PC-9 (cell line): ENCODE measurements at regions not wholly inside any gene's neighbourhood (a gene's known extent, or its start where the extent isn't known, plus 50 kb on each side); places are given as distances from the start of the nearest gene placed in this dataset.
"Not testable (repeated sequence)": the region's sequence is repeated elsewhere in the genome, so short reads cannot be mapped to it uniquely, and the experiment has no call there.

Experiments
- BruUV-seq: library from RNA; stranded (reverse); fragments of 400-500 nt; replicated peaks from 2 replicates; lab custom pipeline; 2021; lab: Mats Ljungman, UMichigan
- CTCF ChIA-PET: fragments of 300-600 bp; sonication (Branson Sonifier 250); formaldehyde crosslinking; loops from one replicate; lab custom pipeline; 2022; ENCODE audit warnings: antibody characterized with exemption; lab: Charles Lee
- POLR2A ChIA-PET: fragments of 300-600 bp; sonication (Branson Sonifier 250); formaldehyde crosslinking; loops from one replicate; lab custom pipeline; 2022; ENCODE audit warnings: antibody characterized with exemption; ENCODE audit not compliant: unreplicated experiment; lab: Charles Lee
- DNase-seq, 2 experiments: peaks; one replicate each; pipeline versions ENCODE4 v3.0.0 to v3.0.0-alpha.2; 2015 to 2022; ENCODE audit warnings: mixed read lengths in 1 of 2
- H2AFZ ChIP-seq: fragments of 200-600 bp; sonication (generic); 2 replicates; pipeline ENCODE4 v1.8.1; 2017; ENCODE audit warnings: antibody characterized with exemption
- H3F3A ChIP-seq: fragments of 200-600 bp; sonication (generic); 2 replicates; pipeline ENCODE4 v1.8.1; 2017; ENCODE audit warnings: antibody characterized with exemption, mild to moderate bottlenecking, low read depth; ENCODE audit not compliant: insufficient read depth
- H3K27ac ChIP-seq: fragments of 200-600 bp; sonication (generic); 2 replicates; pipeline ENCODE4 v1.6.1; 2016; ENCODE audit warnings: mixed run types
- H3K27me3 ChIP-seq: fragments of 200-600 bp; sonication (generic); 2 replicates; pipeline ENCODE4 v1.6.1; 2016; ENCODE audit warnings: low read depth, mixed run types; ENCODE audit not compliant: insufficient read depth
- H3K36me3 ChIP-seq: fragments of 200-600 bp; sonication (generic); 2 replicates; pipeline ENCODE4 v1.6.1; 2016; ENCODE audit warnings: low read depth, mixed run types
- H3K4me1 ChIP-seq: fragments of 200-600 bp; sonication (generic); replicated peaks from 2 replicates; pipeline ENCODE4 v1.6.1; 2016; ENCODE audit warnings: mixed run types; ENCODE audit not compliant: insufficient read depth
- H3K4me2 ChIP-seq: fragments of 200-600 bp; sonication (generic); 2 replicates; pipeline ENCODE4 v1.6.1; 2017; ENCODE audit warnings: mixed run types
- H3K4me3 ChIP-seq: fragments of 200-600 bp; sonication (generic); 2 replicates; pipeline ENCODE4 v1.6.1; 2016; ENCODE audit warnings: mixed run types
- H3K79me2 ChIP-seq: fragments of 200-600 bp; sonication (generic); 2 replicates; pipeline ENCODE4 v1.6.1; 2017; ENCODE audit warnings: low read depth, mixed run types
- H3K9me2 ChIP-seq: fragments of 200-600 bp; sonication (generic); 2 replicates; pipeline ENCODE4 v1.8.1; 2017; ENCODE audit warnings: mild to moderate bottlenecking; ENCODE audit not compliant: insufficient read depth
- H3K9me3 ChIP-seq: fragments of 200-600 bp; sonication (generic); 2 replicates; pipeline ENCODE4 v1.8.1; 2016; ENCODE audit warnings: low read depth; ENCODE audit not compliant: insufficient read depth
- H4K20me1 ChIP-seq: fragments of 200-600 bp; sonication (generic); 2 replicates; pipeline ENCODE4 v1.8.1; 2017; ENCODE audit not compliant: insufficient read depth
- EZH2 ChIP-seq: fragments of 200-600 bp; sonication (generic); IDR thresholded peaks from 2 replicates; pipeline ENCODE4 v1.8.0; 2017; ENCODE audit warnings: antibody characterized with exemption, low read depth
- intact Hi-C: fragments of 100-400 bp; cut with micrococcal nuclease; formaldehyde crosslinking; loops from one replicate; pipeline ENCODE4 v1.10.0; 2022; ENCODE audit not compliant: unreplicated experiment
- TF ChIP-seq, protein P1 (sequence below): fragments of 200-600 bp; sonication (generic); conservative IDR thresholded peaks from 2 replicates; pipeline ENCODE4 v1.6.1; 2017; ENCODE audit warnings: mixed run types, antibody characterized with exemption, mild to moderate bottlenecking, moderate library complexity

DNA sequence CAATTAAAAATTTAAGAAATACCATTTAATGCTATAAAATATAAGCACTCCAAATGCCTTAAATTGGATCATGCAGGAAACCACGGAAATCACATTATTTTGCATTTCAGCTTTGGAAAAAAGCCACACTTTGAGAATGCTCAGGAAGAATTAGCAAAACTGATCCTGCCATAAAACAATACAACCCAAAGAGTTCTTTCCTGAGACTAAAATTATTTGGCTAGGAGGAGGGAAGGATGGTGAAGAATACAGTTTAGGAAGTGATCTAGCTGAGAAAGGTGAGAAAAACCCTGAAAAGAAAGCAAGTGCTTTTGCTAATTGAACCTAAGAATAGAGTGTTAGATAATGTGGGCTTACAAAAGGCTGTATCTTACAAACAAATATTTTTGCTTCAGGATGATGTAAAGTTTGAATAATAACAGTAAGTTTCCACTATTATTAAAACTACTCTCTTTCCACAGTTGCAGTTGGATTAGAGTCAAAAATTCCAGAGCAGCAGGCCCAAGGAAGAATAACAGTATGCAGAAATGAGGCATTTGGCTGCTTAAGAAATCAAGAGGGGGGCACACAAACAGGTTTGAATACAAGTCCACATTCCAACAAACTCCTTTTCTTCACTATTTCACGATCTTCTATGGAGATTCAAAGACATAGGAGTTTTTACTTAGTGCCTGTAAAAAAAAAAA is 565.4 kb downstream of the RFPL4B start:
- no peak for TF ChIP-seq EZH2
- TF ChIP-seq, protein P1, sequence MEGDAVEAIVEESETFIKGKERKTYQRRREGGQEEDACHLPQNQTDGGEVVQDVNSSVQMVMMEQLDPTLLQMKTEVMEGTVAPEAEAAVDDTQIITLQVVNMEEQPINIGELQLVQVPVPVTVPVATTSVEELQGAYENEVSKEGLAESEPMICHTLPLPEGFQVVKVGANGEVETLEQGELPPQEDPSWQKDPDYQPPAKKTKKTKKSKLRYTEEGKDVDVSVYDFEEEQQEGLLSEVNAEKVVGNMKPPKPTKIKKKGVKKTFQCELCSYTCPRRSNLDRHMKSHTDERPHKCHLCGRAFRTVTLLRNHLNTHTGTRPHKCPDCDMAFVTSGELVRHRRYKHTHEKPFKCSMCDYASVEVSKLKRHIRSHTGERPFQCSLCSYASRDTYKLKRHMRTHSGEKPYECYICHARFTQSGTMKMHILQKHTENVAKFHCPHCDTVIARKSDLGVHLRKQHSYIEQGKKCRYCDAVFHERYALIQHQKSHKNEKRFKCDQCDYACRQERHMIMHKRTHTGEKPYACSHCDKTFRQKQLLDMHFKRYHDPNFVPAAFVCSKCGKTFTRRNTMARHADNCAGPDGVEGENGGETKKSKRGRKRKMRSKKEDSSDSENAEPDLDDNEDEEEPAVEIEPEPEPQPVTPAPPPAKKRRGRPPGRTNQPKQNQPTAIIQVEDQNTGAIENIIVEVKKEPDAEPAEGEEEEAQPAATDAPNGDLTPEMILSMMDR: no peak
- POLR2A ChIA-PET: no interaction called here
- Histone ChIP-seq H3K4me3 (no peak overlapping the region), H4K20me1 (no peaks in the 10 kb centered on the region), H3K36me3 (no peaks in the 10 kb centered on the region), H3K27me3 (no peaks in the 10 kb centered on the region), H3F3A (no peaks in the 10 kb centered on the region), H3K4me1 (peaks cover 9% of the 10 kb centered on the region), H3K4me2 (no peak overlapping the region), H3K27ac (no peak overlapping the region), H3K9me2 (0 out of 2 replicates have a peak, but pooled peaks cover 3% of the 10 kb centered on the region), H3K79me2 (no peaks in the 10 kb centered on the region), H2AFZ (no peak overlapping the region), H3K9me3 (no peaks in the 10 kb centered on the region; the same call in 1 of the 2 replicates)
- DNase-seq: no peak
- no TSS peak for BruUV-seq
- intact Hi-C loops: no loop called here
- CTCF ChIA-PET: interaction anchor here (0.6 kb wide), 1 partner anchor 714 kb away, joined by 5 read pairs; no protein-coding TSS in a partner anchor

DNA sequence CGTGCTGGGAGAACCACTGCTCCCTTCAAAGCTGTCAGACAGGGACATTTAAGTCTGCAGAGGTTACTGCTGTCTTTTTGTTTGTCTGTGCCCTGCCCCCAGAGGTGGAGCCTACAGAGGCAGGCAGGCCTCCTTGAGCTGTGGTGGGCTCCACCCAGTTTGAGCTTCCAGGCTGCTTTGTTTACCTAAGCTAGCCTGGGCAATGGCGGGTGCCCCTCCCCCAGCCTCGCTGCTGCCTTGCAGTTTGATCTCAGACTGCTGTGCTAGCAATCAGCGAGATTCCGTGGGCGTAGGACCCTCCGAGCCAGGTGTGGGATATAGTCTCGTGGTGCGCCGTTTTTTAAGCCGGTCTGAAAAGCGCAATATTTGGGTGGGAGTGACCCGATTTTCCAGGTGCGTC is 572.6 kb downstream of the RFPL4B start:
- H3K9me3 ChIP-seq: peaks cover 27% of the 10 kb centered on the region; the same call in 1 of the 2 replicates
- H3K27ac ChIP-seq, DNase-seq, H3F3A ChIP-seq, H3K4me1 ChIP-seq, H3K4me2 ChIP-seq, H3K36me3 ChIP-seq, CTCF ChIA-PET, H3K79me2 ChIP-seq, H3K27me3 ChIP-seq, intact Hi-C loops, H3K9me2 ChIP-seq, H4K20me1 ChIP-seq, H2AFZ ChIP-seq, POLR2A ChIA-PET, H3K4me3 ChIP-seq, BruUV-seq: not testable (repeated sequence)

DNA sequence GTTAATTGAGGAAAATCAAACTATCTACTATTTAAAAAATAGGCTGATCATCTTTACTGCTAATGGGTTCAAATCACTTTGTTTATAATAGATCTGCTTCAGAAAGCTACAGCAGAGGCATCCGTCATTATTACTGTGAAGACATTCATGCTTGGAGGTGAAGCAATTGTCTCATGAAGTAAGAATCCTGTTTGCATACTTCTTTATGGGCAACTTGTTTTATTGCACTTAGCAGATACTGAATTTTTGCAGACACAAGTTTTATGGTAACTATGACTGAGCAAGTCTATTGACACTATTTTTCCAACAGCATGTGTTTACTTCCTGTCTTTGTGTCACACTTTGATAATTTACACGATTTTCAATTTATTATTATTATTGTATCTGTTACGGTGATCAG is 573.9 kb downstream of the RFPL4B start:
- no peak overlapping the region for H3K4me2 ChIP-seq
- no peak for TF ChIP-seq EZH2
- TF ChIP-seq, protein P1: no peak
- no peak overlapping the region for H3K27ac ChIP-seq

More for the DNA sequence above, 573.9 kb downstream of the RFPL4B start:
- intact Hi-C loops: no loop called here
- H3K9me3 ChIP-seq: peaks cover 27% of the 10 kb centered on the region; the same call in 1 of the 2 replicates
- CTCF ChIA-PET: no interaction called here
- H3K9me2 ChIP-seq: no peaks in the 10 kb centered on the region
- POLR2A ChIA-PET: no interaction called here
- no peak overlapping the region for H2AFZ ChIP-seq
- no peaks in the 10 kb centered on the region for H3K79me2 ChIP-seq
- BruUV-seq: no TSS peak
- 0 out of 2 replicates have a peak, but pooled peaks cover 5% of the 10 kb centered on the region for H3K36me3 ChIP-seq
- no peak for DNase-seq
- no peaks in the 10 kb centered on the region for H3K27me3 ChIP-seq
- H3F3A ChIP-seq: no peaks in the 10 kb centered on the region
- H4K20me1 ChIP-seq: no peaks in the 10 kb centered on the region
- H3K4me1 ChIP-seq: no peaks in the 10 kb centered on the region
- no peak overlapping the region for H3K4me3 ChIP-seq
